ENCODE measurements at regions not wholly inside any gene's neighbourhood (a gene's known extent, or its start where the extent isn't known, plus 50 kb on each side); places are given as distances from the start of the nearest gene placed in this dataset.

GRCh38 chrX:145729635-145730034, 88.0 kb upstream of the SLITRK2 start:
- no peak for TF ChIP-seq CTCF (conservative IDR thresholded peaks at IDR 0.05; ENCODE audit: low read length)
- TF ChIP-seq EZH2phosphoT487 (IDR thresholded peaks at IDR 0.05; ENCODE audit: borderline replicate concordance, low read depth, low read length): no peak
